ENCODE measurements at regions not wholly inside any gene's neighbourhood (a gene's known extent, or its start where the extent isn't known, plus 50 kb on each side); places are given as distances from the start of the nearest gene placed in this dataset.

DNA sequence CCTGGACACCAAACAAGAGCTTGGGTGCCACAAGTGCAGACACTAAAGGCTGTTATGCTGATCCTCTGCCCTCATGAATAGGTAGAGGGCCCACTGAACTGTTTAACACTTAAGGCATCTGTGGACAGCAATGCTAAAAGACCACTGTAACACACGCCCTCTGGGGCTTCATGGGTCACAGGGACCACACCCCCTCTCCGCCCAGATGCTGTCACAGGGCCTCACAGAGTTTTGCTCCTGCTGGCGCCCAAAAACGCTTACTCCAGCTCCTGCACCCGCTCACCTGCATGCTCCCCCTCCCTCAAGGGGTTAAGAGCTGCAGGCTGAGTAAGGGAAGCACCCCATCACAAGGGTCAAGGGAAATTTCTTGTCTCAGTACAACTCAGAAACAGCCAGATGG lies 141.8 kb upstream of the NUDT4 start:
- TF ChIP-seq, protein P1, sequence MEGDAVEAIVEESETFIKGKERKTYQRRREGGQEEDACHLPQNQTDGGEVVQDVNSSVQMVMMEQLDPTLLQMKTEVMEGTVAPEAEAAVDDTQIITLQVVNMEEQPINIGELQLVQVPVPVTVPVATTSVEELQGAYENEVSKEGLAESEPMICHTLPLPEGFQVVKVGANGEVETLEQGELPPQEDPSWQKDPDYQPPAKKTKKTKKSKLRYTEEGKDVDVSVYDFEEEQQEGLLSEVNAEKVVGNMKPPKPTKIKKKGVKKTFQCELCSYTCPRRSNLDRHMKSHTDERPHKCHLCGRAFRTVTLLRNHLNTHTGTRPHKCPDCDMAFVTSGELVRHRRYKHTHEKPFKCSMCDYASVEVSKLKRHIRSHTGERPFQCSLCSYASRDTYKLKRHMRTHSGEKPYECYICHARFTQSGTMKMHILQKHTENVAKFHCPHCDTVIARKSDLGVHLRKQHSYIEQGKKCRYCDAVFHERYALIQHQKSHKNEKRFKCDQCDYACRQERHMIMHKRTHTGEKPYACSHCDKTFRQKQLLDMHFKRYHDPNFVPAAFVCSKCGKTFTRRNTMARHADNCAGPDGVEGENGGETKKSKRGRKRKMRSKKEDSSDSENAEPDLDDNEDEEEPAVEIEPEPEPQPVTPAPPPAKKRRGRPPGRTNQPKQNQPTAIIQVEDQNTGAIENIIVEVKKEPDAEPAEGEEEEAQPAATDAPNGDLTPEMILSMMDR (IDR thresholded peaks at IDR 0.05) = no peak
- TF ChIP-seq POLR2AphosphoS5 (IDR thresholded peaks at IDR 0.05) = no peak
- no peak for TF ChIP-seq POLR2A (IDR thresholded peaks at IDR 0.05)

Measured in breast epithelium (tissue), 3 donors.